ENCODE measurements at regions not wholly inside any gene's neighbourhood (a gene's known extent, or its start where the extent isn't known, plus 50 kb on each side); places are given as distances from the start of the nearest gene placed in this dataset.

DNA sequence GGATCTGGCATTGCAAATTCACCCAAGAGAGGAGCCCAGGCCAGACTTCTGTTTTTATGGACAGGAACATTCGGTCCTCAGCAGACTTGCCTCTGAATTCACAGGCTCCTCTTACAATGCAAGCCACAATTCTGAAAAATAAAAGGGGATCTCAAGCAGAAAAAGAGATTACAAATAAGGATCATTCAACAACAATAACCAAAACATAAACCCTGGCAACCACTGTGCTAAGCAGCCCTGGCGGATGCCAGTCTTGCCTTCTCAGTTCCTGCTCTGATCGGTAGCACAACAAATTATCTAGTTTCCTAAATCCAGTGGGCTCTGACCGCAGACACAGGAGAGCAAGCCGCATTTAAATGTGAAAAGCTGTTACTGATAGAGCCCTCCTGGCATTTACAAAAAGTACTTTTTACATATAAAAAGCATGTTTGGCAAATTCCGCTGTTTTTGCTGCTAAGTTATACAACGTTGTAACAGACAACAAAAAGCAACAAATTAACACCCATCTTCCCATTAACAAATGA, 123.4 kb upstream of the FOXD3 start:
- no peak overlapping the region for H3K4me3 Mint-ChIP-seq
- no peak overlapping the region for H3K27ac Mint-ChIP-seq
- peaks cover 6% of the 10 kb centered on the region for H3K9me3 Mint-ChIP-seq

GRCh38 chr1:63199706-63200335, 122.5 kb upstream of the FOXD3 start:
- no peak overlapping the region for H3K4me3 Mint-ChIP-seq
- no peaks in the 10 kb centered on the region for H3K27me3 Mint-ChIP-seq (ENCODE audit: insufficient read depth)
- H3K9me3 Mint-ChIP-seq: peaks cover 6% of the 10 kb centered on the region
- no peaks in the 10 kb centered on the region for H3K36me3 Mint-ChIP-seq (ENCODE audit: low read depth)
- TF ChIP-seq CTCF (IDR thresholded peaks at IDR 0.05): no peak
- H3K27ac Mint-ChIP-seq: no peak overlapping the region
- H3K4me1 Mint-ChIP-seq (ENCODE audit: low read depth): no peaks in the 10 kb centered on the region
- no peak for DNase-seq

More for the DNA sequence above, 123.4 kb upstream of the FOXD3 start:
- Mint-ChIP-seq H3K4me1 (ENCODE audit: low read depth) (no peaks in the 10 kb centered on the region), H3K36me3 (ENCODE audit: low read depth) (no peaks in the 10 kb centered on the region), H3K27me3 (ENCODE audit: insufficient read depth) (no peaks in the 10 kb centered on the region)
- TF ChIP-seq CTCF (IDR thresholded peaks at IDR 0.05): no peak
- no peak for DNase-seq

DNA sequence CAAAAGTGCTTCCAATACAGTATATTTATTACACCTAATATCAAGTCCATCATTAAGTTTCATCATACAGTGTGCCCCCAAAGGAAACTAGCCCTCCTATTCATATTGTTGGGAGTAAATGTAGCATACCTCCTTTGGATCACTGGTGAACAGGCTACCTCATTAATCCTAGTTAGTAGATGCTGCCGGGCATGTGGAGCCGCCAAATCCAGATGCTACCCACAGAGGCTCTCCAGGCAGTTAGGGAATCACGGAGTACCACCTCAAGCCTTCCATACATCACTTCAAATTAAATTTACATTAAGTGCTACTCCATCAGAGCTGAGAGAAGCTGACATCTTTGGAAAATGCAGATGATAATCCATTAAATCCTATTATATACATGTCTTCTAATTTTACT, 121.7 kb upstream of the FOXD3 start:
- Mint-ChIP-seq H3K27me3 (ENCODE audit: insufficient read depth) (no peaks in the 10 kb centered on the region), H3K27ac (no peak overlapping the region), H3K4me1 (ENCODE audit: low read depth) (no peaks in the 10 kb centered on the region), H3K9me3 (peaks cover 7% of the 10 kb centered on the region), H3K4me3 (no peak overlapping the region), H3K36me3 (ENCODE audit: low read depth) (no peaks in the 10 kb centered on the region)
- no peak for DNase-seq
- no peak for TF ChIP-seq CTCF (IDR thresholded peaks at IDR 0.05)

GRCh38 chr1:63203641-63204040, 118.7 kb upstream of the FOXD3 start:
- peaks cover 22% of the 10 kb centered on the region for H3K9me3 Mint-ChIP-seq
- H3K27me3 Mint-ChIP-seq (ENCODE audit: insufficient read depth): no peaks in the 10 kb centered on the region
- no peak for TF ChIP-seq CTCF (IDR thresholded peaks at IDR 0.05)
- no peaks in the 10 kb centered on the region for H3K36me3 Mint-ChIP-seq (ENCODE audit: low read depth)
- no peak overlapping the region for H3K27ac Mint-ChIP-seq
- no peaks in the 10 kb centered on the region for H3K4me1 Mint-ChIP-seq (ENCODE audit: low read depth)
- no peak for DNase-seq
- no peak overlapping the region for H3K4me3 Mint-ChIP-seq

GRCh38 chr1:63205776-63206175, 116.6 kb upstream of the FOXD3 start:
- H3K4me3 Mint-ChIP-seq: no peak overlapping the region
- no peaks in the 10 kb centered on the region for H3K4me1 Mint-ChIP-seq (ENCODE audit: low read depth)
- H3K36me3 Mint-ChIP-seq (ENCODE audit: low read depth): no peaks in the 10 kb centered on the region
- DNase-seq: no peak
- peaks cover 22% of the 10 kb centered on the region for H3K9me3 Mint-ChIP-seq
- no peaks in the 10 kb centered on the region for H3K27me3 Mint-ChIP-seq (ENCODE audit: insufficient read depth)
- H3K27ac Mint-ChIP-seq: no peak overlapping the region
- no peak for TF ChIP-seq CTCF (IDR thresholded peaks at IDR 0.05)

Measured in HFFc6 (cell line).